PFSK-1 (cell line): ENCODE measurements at regions not wholly inside any gene's neighbourhood (a gene's known extent, or its start where the extent isn't known, plus 50 kb on each side); places are given as distances from the start of the nearest gene placed in this dataset.

ENCODE experiments used
- FOXP2 ChIP-seq: optimal IDR thresholded peaks from 2 replicates; pipeline ENCODE3; 2011; ENCODE audit warnings: borderline replicate concordance, control low read depth, inconsistent platforms; ENCODE audit not compliant: insufficient read depth; ENCODE audit errors: extremely low read length, extremely low read depth
- POLR2AphosphoS5 ChIP-seq: IDR thresholded peaks from 2 replicates; pipeline ENCODE4 v1.6.1; 2012; ENCODE audit warnings: low read depth, mild to moderate bottlenecking, control low read depth, low read length, moderate library complexity
- SIN3A ChIP-seq: IDR thresholded peaks from 2 replicates; pipeline ENCODE4 v1.6.1; 2012; ENCODE audit warnings: mild to moderate bottlenecking, low read length, moderate library complexity, borderline replicate concordance; ENCODE audit not compliant: insufficient read depth
- TAF1 ChIP-seq: IDR thresholded peaks from 2 replicates; pipeline ENCODE4 v1.6.1; 2012; ENCODE audit warnings: low read length, control low read depth, borderline replicate concordance; ENCODE audit not compliant: insufficient read depth
- TF ChIP-seq, protein P1 (sequence below), 2 experiments: IDR thresholded peaks; 2 replicates each; pipeline versions ENCODE4 v1.6.1 to v1.8.0; 2011 to 2012; ENCODE audit warnings: low read depth in 2 of 2, low read length in 2 of 2, control low read depth in 1 of 2, inconsistent platforms in 1 of 2, mild to moderate bottlenecking in 1 of 2, moderate library complexity in 1 of 2; ENCODE audit not compliant: insufficient read depth in 1 of 2

- no peak for TF ChIP-seq POLR2AphosphoS5
- TF ChIP-seq FOXP2, result no peak
- TF ChIP-seq TAF1, result no peak
- TF ChIP-seq SIN3A, result no peak
- TF ChIP-seq, protein P1, sequence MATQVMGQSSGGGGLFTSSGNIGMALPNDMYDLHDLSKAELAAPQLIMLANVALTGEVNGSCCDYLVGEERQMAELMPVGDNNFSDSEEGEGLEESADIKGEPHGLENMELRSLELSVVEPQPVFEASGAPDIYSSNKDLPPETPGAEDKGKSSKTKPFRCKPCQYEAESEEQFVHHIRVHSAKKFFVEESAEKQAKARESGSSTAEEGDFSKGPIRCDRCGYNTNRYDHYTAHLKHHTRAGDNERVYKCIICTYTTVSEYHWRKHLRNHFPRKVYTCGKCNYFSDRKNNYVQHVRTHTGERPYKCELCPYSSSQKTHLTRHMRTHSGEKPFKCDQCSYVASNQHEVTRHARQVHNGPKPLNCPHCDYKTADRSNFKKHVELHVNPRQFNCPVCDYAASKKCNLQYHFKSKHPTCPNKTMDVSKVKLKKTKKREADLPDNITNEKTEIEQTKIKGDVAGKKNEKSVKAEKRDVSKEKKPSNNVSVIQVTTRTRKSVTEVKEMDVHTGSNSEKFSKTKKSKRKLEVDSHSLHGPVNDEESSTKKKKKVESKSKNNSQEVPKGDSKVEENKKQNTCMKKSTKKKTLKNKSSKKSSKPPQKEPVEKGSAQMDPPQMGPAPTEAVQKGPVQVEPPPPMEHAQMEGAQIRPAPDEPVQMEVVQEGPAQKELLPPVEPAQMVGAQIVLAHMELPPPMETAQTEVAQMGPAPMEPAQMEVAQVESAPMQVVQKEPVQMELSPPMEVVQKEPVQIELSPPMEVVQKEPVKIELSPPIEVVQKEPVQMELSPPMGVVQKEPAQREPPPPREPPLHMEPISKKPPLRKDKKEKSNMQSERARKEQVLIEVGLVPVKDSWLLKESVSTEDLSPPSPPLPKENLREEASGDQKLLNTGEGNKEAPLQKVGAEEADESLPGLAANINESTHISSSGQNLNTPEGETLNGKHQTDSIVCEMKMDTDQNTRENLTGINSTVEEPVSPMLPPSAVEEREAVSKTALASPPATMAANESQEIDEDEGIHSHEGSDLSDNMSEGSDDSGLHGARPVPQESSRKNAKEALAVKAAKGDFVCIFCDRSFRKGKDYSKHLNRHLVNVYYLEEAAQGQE (IDR thresholded peaks at IDR 0.05; ENCODE audit: insufficient read depth in 1 of 2, low read depth in 2 of 2, low read length in 2 of 2), result no peak
Observed at GRCh38 chr15:53159458-53159857, 369.3 kb upstream of the ONECUT1 start.

DNA sequence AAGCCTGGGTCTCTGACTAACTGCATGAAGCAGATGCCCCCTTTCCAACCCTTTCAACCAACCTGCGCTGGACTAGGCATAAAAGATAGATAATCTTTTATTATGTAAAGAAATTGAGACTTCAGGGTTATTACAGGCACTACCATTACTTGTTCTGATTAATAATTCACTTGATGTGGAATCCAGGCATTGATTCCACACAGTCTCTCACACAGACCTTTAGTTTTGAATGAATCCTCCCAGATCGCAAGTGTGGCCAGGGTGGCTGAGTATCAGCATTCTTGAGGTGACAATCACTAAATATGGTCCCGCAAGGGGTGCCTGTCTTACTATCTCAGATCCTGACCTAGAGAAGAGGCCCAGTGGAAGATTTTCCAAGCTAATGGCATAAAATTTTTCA is 368.9 kb upstream of the ONECUT1 start:
- TF ChIP-seq TAF1 (no peak), FOXP2 (no peak), SIN3A (no peak), POLR2AphosphoS5 (no peak)
- TF ChIP-seq, protein P1 (IDR thresholded peaks at IDR 0.05; ENCODE audit: insufficient read depth in 1 of 2, low read depth in 2 of 2, low read length in 2 of 2), result no peak

GRCh38 chr15:53133255-53133850 is 343.2 kb upstream of the ONECUT1 start:
- TF ChIP-seq TAF1 (no peak), FOXP2 (no peak), POLR2AphosphoS5 (no peak), SIN3A (no peak)
- TF ChIP-seq, protein P1 (IDR thresholded peaks at IDR 0.05; ENCODE audit: insufficient read depth in 1 of 2, low read depth in 2 of 2, low read length in 2 of 2), result no peak

DNA sequence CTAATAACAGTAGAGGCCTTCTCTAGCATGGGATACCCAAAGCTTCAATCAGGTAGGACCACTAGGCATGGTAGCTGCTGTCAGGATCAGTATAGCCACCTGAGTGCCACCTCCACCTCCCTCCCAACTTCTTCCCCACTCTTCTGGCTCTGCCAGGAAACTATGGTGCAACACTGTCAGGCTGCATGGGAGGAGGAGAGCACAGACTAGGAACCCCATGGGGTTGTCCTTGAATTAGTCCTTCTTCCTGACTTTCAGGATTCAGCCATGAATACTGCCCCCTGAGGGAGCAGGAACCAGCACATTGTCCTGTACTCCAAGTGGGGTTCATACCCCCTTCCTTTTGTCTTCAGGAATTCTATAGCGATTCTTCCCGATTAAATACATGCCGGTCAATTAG is 340.8 kb upstream of the ONECUT1 start:
- TF ChIP-seq FOXP2 (no peak), TAF1 (no peak), SIN3A (no peak), POLR2AphosphoS5 (no peak)
- TF ChIP-seq, protein P1 (IDR thresholded peaks at IDR 0.05; ENCODE audit: insufficient read depth in 1 of 2, low read depth in 2 of 2, low read length in 2 of 2), result no peak
